Middle frontal gyrus (tissue), 1 donor: ENCODE measurements at regions not wholly inside any gene's neighbourhood (a gene's known extent, or its start where the extent isn't known, plus 50 kb on each side); places are given as distances from the start of the nearest gene placed in this dataset.

Experiments used
- DNase-seq: peaks from one replicate; pipeline ENCODE4 v3.0.0-alpha.2; 2015; ENCODE audit warnings: low spot score; ENCODE audit errors: extremely low spot score

- DNase-seq = no peak
Measured at GRCh38 chr16:6940968-6941367, 391.7 kb upstream of the RBFOX1 start.

DNA sequence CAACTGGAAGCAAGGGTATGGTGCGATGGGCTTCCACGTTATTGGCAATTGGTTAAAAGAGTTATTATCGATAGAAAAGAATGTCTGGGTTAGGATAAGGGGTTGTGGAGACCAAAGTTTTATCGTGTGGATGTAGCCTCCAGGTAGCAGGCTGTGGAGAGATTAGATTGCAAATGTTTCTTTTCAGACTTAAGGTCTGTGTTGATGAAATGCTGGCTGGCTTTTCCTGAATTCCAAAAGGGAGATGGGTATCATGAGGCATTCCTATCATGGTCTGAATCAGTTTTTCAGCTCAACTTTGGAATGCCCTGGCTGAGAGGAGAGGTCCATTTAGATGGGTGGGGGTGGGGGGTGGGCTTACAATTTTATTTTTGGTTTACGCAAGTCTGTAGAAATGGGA is 395.0 kb upstream of the RBFOX1 start:
- no peak for DNase-seq

GRCh38 chr16:6932871-6933385 is 399.7 kb upstream of the RBFOX1 start:
- no peak for DNase-seq

GRCh38 chr16:6929868-6930267 is 402.8 kb upstream of the RBFOX1 start:
- no peak for DNase-seq

DNA sequence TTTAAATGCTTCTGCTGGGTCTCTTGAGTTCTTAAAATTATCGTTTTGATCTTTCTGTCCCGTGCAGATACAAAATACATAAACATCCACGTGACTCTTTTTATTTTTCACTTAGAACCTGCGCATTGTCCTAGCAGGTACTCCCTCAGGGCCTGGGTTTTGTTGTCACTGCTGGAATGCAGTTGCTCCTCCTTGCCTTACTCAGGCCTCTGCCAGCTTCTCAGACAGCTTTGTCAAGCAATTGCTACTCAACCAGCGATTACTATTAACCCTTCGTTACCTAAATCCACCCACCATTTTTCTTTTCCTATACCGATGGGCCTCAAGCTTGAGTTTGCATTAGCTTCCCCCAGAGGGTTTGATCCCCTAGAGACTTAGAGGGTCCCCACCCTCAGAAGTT is 405.9 kb upstream of the RBFOX1 start:
- no peak for DNase-seq

- no peak for DNase-seq
Measured at GRCh38 chr16:6926341-6926740, 406.3 kb upstream of the RBFOX1 start.

GRCh38 chr16:6918646-6919045 is 414.0 kb upstream of the RBFOX1 start:
- DNase-seq = no peak

GRCh38 chr16:6916946-6917345 is 415.7 kb upstream of the RBFOX1 start:
- no peak for DNase-seq

DNA sequence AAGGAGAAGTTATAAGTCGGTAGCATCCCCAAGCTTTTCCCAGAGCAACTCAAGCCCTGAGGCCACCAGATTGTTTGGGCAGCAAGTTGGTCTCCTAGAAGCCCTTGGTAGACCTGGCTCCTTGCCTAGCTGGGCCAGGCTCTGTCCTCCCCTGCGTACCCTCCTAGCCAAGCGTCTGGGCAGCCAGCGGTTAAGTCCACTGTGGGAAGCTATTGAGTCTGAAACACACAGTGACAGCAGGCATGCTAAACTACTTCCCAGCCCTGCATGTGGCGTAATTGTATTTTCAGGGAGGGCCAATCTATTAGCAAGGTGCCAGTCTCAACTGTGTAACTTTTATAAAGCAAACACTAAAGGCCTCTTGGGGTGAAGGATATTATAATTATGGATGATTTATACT is 419.1 kb upstream of the RBFOX1 start:
- DNase-seq = no peak

DNA sequence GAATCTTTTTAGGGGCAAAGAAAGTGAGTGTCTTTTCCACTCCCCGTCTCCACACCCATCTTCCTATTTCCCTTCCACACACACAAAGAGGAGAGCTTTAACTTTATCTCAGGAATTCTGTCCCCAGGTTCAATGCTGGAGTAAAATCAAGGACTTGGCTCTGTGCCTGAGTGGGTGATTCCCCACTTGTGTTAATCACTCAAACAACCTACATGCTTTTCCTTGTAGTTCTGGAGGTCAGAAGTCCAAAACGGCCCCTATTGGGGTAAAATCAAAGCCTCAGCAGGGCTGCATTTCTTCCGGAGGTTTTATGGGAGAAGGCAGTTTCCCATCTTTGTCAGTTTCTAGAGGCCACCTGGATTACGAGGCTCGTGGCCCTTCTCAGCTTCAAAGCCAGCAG is 422.3 kb upstream of the RBFOX1 start:
- no peak for DNase-seq

- no peak for DNase-seq
Measured at GRCh38 chr16:6905601-6906000, 427.0 kb upstream of the RBFOX1 start.

GRCh38 chr16:6903671-6904070 is 429.0 kb upstream of the RBFOX1 start:
- DNase-seq = no peak

- DNase-seq = no peak
Measured at GRCh38 chr16:6898896-6899295, 433.7 kb upstream of the RBFOX1 start.

DNA sequence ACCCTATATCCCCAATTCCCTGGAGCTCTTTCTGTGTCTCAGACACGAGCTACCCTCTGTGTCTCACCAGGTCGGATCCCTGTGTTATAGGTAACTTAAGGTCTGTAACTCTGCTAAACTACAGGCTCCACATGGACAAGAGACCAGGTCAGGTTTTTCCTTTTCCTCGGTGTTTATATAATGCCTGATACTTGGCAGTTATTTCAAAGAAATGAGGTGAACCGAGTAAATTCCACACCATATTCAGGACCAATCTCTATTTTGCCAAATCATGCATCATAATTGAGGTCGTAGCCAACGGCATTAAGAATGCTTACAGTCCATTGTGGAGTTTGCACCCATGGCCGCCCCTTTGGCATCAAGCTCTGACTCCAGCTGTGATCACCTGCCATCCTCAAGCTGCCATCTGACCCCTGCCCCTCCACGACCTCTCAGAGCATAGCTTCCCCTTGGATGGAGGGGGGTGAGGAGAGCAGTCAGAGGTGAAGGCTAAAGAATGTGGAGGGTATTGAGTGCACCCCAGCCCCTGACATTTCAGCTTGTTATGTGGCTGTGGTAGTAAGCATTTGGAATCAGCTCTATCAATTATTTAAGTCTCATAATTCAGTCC is 434.7 kb upstream of the RBFOX1 start:
- no peak for DNase-seq

GRCh38 chr16:6892966-6893365 is 439.7 kb upstream of the RBFOX1 start:
- no peak for DNase-seq

- DNase-seq = no peak
Measured at GRCh38 chr16:6891496-6891895, 441.1 kb upstream of the RBFOX1 start.

DNA sequence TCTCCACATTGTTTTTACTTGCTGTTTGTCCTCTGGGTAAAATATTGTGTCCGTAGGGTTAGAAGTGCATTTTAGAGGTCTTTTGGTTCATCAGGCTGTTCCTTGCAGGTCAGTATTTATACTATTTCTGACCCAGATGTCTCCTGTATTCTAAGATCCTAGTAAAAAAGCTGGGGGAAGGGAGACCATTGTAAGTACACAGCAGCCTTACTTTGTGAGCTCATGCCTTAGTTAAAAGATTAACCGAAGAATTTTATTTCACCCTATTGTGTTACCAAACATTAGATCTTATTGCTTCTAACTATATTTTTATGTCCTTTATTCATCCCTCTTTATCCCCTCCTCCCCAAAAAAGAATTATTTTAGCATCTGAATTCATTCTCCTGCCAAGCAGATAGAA is 444.1 kb upstream of the RBFOX1 start:
- DNase-seq = no peak

- no peak for DNase-seq
Measured at GRCh38 chr16:6884002-6884401, 448.6 kb upstream of the RBFOX1 start.

DNA sequence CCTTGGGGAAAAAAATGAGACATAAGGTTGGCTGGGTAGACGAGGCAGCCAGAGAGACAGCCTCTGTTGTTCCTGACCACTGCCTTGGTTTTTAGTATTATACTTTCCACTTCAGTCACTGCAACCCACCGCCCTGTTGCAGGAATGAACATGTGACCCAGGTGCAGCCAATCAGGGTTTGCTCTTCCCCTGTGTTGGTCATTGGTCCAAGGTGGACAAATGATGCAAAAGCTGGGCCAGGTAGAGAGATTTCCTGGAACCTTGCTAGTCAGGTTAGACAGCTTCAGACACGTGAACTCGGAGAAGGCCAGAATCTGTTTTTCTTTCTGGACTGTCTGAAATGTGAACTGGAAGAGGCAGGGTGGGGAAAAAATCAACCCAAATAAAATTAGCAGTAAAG is 452.4 kb upstream of the RBFOX1 start:
- no peak for DNase-seq

DNA sequence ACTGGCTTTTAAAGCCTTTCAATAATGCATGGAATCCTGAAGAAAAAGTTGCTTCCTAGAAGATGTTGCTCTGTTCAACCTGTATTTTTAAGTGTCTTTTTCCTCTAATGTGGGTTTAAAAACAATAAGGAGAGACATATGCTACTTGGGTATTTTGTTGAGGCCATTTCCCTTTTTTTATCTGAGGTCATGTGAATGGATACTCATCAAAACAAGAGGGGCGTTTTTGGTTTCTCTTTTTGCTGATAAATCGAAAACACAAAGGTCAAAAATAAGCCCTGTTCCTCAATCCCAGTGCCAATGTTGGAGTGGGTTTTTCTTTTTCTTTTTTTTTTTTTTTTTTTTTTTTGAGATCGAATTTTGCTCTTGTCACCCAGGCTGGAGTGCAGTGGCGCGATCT is 468.0 kb upstream of the RBFOX1 start:
- no peak for DNase-seq

- DNase-seq = no peak
Measured at GRCh38 chr16:6864244-6864643, 468.4 kb upstream of the RBFOX1 start.

DNA sequence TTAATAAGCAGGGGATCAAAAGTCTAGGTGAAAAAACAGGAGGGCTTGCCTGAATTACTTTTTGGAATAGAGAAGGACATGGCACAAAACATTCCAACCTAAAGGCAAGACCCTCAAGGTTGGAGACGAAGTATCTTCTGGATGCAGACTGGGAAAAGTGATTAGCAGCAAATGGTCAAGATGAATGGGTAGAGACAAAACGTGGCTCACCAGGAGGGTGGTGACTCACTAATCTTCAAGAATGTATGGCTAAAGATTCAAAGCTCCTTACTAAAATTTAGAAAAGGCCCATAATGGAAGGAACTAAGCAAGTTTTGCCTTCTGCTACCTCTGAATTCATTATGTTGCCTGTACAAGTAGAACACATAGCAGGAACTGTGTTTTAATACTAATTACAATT is 469.5 kb upstream of the RBFOX1 start:
- DNase-seq = no peak

GRCh38 chr16:6861815-6862477 is 470.7 kb upstream of the RBFOX1 start:
- DNase-seq = no peak
